ENCODE measurements at regions not wholly inside any gene's neighbourhood (a gene's known extent, or its start where the extent isn't known, plus 50 kb on each side); places are given as distances from the start of the nearest gene placed in this dataset.

GRCh38 chr14:38400751-38401150 is 144.9 kb upstream of the CLEC14A start:
- no peak overlapping the region for H3K4me3 ChIP-seq (ENCODE audit: low read depth, low read length)
- no peak for DNase-seq (ENCODE audit: low read depth)
- TF ChIP-seq, protein P1, sequence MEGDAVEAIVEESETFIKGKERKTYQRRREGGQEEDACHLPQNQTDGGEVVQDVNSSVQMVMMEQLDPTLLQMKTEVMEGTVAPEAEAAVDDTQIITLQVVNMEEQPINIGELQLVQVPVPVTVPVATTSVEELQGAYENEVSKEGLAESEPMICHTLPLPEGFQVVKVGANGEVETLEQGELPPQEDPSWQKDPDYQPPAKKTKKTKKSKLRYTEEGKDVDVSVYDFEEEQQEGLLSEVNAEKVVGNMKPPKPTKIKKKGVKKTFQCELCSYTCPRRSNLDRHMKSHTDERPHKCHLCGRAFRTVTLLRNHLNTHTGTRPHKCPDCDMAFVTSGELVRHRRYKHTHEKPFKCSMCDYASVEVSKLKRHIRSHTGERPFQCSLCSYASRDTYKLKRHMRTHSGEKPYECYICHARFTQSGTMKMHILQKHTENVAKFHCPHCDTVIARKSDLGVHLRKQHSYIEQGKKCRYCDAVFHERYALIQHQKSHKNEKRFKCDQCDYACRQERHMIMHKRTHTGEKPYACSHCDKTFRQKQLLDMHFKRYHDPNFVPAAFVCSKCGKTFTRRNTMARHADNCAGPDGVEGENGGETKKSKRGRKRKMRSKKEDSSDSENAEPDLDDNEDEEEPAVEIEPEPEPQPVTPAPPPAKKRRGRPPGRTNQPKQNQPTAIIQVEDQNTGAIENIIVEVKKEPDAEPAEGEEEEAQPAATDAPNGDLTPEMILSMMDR (IDR thresholded peaks at IDR 0.05; ENCODE audit: insufficient read depth, low read length), result no peak

DNA sequence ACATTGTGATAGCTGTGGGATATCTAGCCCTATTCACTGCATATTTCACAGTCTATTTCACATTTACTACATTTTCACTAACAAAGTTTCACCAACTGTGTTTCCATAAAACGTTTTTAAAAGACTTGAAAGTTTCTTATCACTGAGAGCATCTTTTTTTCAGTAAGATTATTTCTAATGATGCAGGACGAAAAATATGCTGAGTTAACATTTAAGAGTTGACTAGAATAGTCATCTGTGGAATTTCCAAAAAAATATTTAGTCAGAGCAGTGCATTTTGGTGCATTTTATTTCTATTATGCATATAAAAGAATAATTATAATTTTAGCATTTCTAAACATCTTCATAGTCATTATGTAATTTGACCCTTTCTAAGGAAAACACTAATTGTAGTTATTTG is 143.8 kb upstream of the CLEC14A start:
- no peak for DNase-seq (ENCODE audit: low read depth)
- TF ChIP-seq, protein P1 (IDR thresholded peaks at IDR 0.05; ENCODE audit: insufficient read depth, low read length), result no peak
- H3K4me3 ChIP-seq (ENCODE audit: low read depth, low read length), result no peak overlapping the region

GRCh38 chr14:38394767-38395166 is 138.9 kb upstream of the CLEC14A start:
- TF ChIP-seq, protein P1 (IDR thresholded peaks at IDR 0.05; ENCODE audit: insufficient read depth, low read length), result no peak
- H3K4me3 ChIP-seq (ENCODE audit: low read depth, low read length), result no peak overlapping the region
- no peak for DNase-seq (ENCODE audit: low read depth)

GRCh38 chr14:38394064-38394463 is 138.2 kb upstream of the CLEC14A start:
- no peak for DNase-seq (ENCODE audit: low read depth)
- H3K4me3 ChIP-seq (ENCODE audit: low read depth, low read length), result no peak overlapping the region
- TF ChIP-seq, protein P1 (IDR thresholded peaks at IDR 0.05; ENCODE audit: insufficient read depth, low read length), result no peak

GRCh38 chr14:38391334-38391733 is 135.4 kb upstream of the CLEC14A start:
- DNase-seq (ENCODE audit: low read depth), result peak; percentile 26
- no peak overlapping the region for H3K4me3 ChIP-seq (ENCODE audit: low read depth, low read length)
- TF ChIP-seq, protein P1 (IDR thresholded peaks at IDR 0.05; ENCODE audit: insufficient read depth, low read length), result no peak

- DNase-seq (ENCODE audit: low read depth), result no peak
- no peak overlapping the region for H3K4me3 ChIP-seq (ENCODE audit: low read depth, low read length)
- TF ChIP-seq, protein P1 (IDR thresholded peaks at IDR 0.05; ENCODE audit: insufficient read depth, low read length), result no peak
Observed at GRCh38 chr14:38389681-38390080, 133.8 kb upstream of the CLEC14A start.

- no peak for DNase-seq (ENCODE audit: low read depth)
- TF ChIP-seq, protein P1 (IDR thresholded peaks at IDR 0.05; ENCODE audit: insufficient read depth, low read length), result no peak
- H3K4me3 ChIP-seq (ENCODE audit: low read depth, low read length), result no peak overlapping the region
Observed at GRCh38 chr14:38387821-38388220, 131.9 kb upstream of the CLEC14A start.
